ENCODE measurements at regions not wholly inside any gene's neighbourhood (a gene's known extent, or its start where the extent isn't known, plus 50 kb on each side); places are given as distances from the start of the nearest gene placed in this dataset.
"Not testable (repeated sequence)": the region's sequence is repeated elsewhere in the genome, so short reads cannot be mapped to it uniquely, and the experiment has no call there.

GRCh38 chr3:153221748-153222162 lies 59.7 kb downstream of the RAP2B start:
- Histone ChIP-seq H3K4me1 (peaks cover 18% of the 10 kb centered on the region), H3K4me3 (peak overlapping the region; percentile 21), H3K36me3 (no peaks in the 10 kb centered on the region), H3K27me3 (no peaks in the 10 kb centered on the region), H3K27ac (peak overlapping the region; percentile 85), H3K9me3 (no peaks in the 10 kb centered on the region)
- peak; percentile 99 for ATAC-seq
- no peak for DNase-seq
- intact Hi-C loops (cut with DNase I), result no loop called here
- no peak for TF ChIP-seq CTCF (IDR thresholded peaks at IDR 0.05)

- H3K9me3 ChIP-seq; ATAC-seq; H3K4me1 ChIP-seq; intact Hi-C loops (cut with DNase I); H3K4me3 ChIP-seq; DNase-seq; H3K27me3 ChIP-seq; H3K36me3 ChIP-seq; H3K27ac ChIP-seq: not testable (repeated sequence)
Observed at GRCh38 chr3:153226877-153227276, 64.9 kb downstream of the RAP2B start.

- DNase-seq; H3K9me3 ChIP-seq; H3K36me3 ChIP-seq; ATAC-seq; intact Hi-C loops (cut with DNase I); H3K27ac ChIP-seq; H3K27me3 ChIP-seq; H3K4me3 ChIP-seq; H3K4me1 ChIP-seq: not testable (repeated sequence)
Observed at GRCh38 chr3:153230427-153230826, 68.4 kb downstream of the RAP2B start.

GRCh38 chr3:153231245-153231644 lies 69.2 kb downstream of the RAP2B start:
- H3K4me1 ChIP-seq; H3K36me3 ChIP-seq; DNase-seq; intact Hi-C loops (cut with DNase I); H3K9me3 ChIP-seq; H3K4me3 ChIP-seq; H3K27ac ChIP-seq; H3K27me3 ChIP-seq; ATAC-seq: not testable (repeated sequence)

GRCh38 chr3:153232050-153232752 lies 70.2 kb downstream of the RAP2B start:
- DNase-seq; H3K27me3 ChIP-seq; H3K9me3 ChIP-seq; H3K4me1 ChIP-seq; ATAC-seq; H3K4me3 ChIP-seq; intact Hi-C loops (cut with DNase I); H3K27ac ChIP-seq; H3K36me3 ChIP-seq: not testable (repeated sequence)

- no peak for ATAC-seq
- intact Hi-C loops (cut with DNase I), result no loop called here
- H3K36me3 ChIP-seq, result no peaks in the 10 kb centered on the region
- no peaks in the 10 kb centered on the region for H3K27me3 ChIP-seq
- H3K4me3 ChIP-seq, result no peak overlapping the region
- no peaks in the 10 kb centered on the region for H3K4me1 ChIP-seq
- H3K27ac ChIP-seq, result no peak overlapping the region
- DNase-seq, result no peak
- no peak for TF ChIP-seq CTCF (IDR thresholded peaks at IDR 0.05)
- H3K9me3 ChIP-seq, result no peaks in the 10 kb centered on the region
Observed at GRCh38 chr3:153232851-153233271, 70.8 kb downstream of the RAP2B start.

GRCh38 chr3:153233986-153234385 lies 72.0 kb downstream of the RAP2B start:
- Histone ChIP-seq H3K4me1 (no peaks in the 10 kb centered on the region), H3K27me3 (no peaks in the 10 kb centered on the region), H3K27ac (no peak overlapping the region), H3K36me3 (no peaks in the 10 kb centered on the region), H3K9me3 (no peaks in the 10 kb centered on the region), H3K4me3 (no peak overlapping the region)
- intact Hi-C loops (cut with DNase I), result no loop called here
- DNase-seq (no peak), ATAC-seq (no peak)
- TF ChIP-seq CTCF (IDR thresholded peaks at IDR 0.05), result no peak

GRCh38 chr3:153242896-153243295 lies 80.9 kb downstream of the RAP2B start:
- intact Hi-C loops (cut with DNase I), result no loop called here

More at GRCh38 chr3:153242896-153243295, 80.9 kb downstream of the RAP2B start:
- Histone ChIP-seq H3K4me3 (no peak overlapping the region), H3K27ac (no peak overlapping the region), H3K36me3 (no peaks in the 10 kb centered on the region), H3K27me3 (no peaks in the 10 kb centered on the region), H3K9me3 (no peaks in the 10 kb centered on the region), H3K4me1 (no peaks in the 10 kb centered on the region)
- no peak for DNase-seq
- no peak for ATAC-seq
- no peak for TF ChIP-seq CTCF (IDR thresholded peaks at IDR 0.05)
